Stimulated activated CD4-positive, alpha-beta T cell treated with anti-CD3 and anti-CD28 coated beads, TNF-alpha, amount 100 ng/mL, for 24 hours (primary cell): ENCODE measurements at regions not wholly inside any gene's neighbourhood (a gene's known extent, or its start where the extent isn't known, plus 50 kb on each side); places are given as distances from the start of the nearest gene placed in this dataset.
"Not testable (repeated sequence)": the region's sequence is repeated elsewhere in the genome, so short reads cannot be mapped to it uniquely, and the experiment has no call there.

Experiments
- DNase-seq, 3 experiments: peaks; one replicate each; pipeline ENCODE4 v3.0.0-alpha.2; 2020; ENCODE audit warnings: low read depth in 3 of 3

- DNase-seq, result no peak
These were observed 764.3 kb downstream of the SLC6A15 start for GRCh38 chr12:84148335-84148734.

DNA sequence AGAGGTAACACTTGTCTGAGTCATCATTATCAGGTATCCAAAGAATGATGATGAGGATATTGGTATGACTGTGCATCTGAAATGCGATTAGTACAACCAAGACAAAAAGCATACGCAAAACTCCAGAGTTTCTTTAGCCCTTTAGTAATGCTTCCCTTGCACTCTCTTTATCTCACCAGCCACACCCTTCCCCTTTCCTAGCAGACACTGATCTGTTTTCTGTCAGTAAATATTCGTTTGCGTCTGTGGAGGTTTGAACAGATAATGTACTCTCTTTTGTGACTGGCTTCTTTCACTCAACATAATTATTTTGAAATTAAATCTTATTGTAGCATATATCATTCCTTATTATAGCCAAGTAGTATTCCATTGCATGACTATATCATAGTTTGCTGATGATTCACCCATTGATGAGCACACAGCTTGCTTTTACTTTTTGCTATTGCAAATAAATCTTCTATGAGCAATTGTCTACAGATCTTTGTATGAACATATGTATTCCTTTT lies 775.7 kb downstream of the SLC6A15 start:
- no peak for DNase-seq

DNA sequence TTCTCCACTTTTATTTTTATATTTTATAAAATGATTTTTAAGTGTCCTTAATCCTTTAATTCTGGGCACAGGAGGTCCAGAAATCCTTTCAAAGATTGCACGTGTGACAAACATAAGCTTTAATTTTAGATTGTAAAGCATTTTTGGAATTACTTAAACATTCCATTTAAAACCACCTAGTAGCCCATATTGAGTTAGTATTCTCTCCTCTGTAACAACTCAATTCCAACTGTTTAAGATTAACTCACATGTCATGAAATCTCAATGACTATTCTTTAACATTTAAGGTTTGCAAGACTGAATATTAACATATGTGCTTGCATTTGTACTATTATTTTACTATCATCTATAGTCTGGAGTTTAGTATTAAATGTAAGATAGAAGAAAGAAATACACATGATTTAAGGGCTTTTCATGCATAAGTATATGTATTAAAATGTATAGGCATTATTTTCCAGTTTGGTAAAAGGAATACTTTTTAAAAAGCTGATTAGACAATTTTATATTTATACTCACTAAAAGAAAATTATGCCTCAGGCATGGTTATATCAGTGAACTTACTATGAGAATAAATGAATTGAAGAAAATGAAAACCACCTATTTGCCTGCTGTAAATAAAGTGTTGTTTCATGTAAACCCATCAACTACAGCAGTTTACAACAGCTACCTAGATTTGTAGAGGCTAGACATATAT lies 776.9 kb downstream of the SLC6A15 start:
- no peak for DNase-seq

- DNase-seq, result no peak
These were observed 777.7 kb downstream of the SLC6A15 start for GRCh38 chr12:84134797-84135366.

- no peak for DNase-seq
These were observed 781.5 kb downstream of the SLC6A15 start for GRCh38 chr12:84131076-84131475.

DNA sequence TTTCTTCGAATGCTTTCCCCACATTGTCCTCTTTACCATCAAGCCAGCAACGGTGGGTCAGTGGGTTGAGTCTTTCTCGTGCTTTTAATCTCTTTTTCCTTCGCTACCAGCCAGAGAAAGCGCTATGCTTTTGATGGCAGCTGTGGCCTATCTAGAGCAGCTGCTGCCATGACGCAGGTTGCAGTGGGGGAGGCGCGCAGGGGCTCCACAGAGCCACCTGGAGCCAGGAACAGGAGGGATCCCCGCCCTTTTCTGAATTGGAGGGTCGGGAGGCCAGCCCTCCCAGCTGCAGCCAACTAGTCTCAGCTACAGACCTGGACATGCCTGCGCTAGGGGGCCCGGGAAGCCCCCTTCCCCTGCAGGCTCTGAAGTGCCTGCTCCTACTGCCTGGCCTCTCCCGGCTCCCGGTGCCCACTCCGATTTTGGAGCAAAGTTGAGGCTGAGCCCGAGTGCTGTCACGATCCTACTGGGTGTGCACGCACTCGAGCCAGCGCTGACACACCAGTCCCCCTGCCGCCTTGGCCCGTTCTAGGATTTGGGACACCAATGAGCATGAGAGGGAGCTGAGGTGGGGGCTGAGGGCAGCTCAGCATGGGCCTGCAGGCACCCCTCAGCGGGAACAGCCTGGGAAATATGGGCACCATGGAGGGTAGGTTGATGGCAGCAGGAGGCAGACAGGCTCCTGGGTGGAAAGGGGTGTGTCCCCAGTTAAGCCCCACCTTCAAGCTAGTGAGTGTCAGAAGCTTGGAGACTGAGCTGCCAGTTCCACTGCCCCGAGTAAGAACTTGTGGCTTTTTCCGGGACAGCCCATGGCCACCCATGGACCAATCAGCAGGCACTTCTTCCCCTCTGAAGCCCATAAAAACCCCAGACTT lies 784.2 kb downstream of the SLC6A15 start:
- DNase-seq, result no peak

DNA sequence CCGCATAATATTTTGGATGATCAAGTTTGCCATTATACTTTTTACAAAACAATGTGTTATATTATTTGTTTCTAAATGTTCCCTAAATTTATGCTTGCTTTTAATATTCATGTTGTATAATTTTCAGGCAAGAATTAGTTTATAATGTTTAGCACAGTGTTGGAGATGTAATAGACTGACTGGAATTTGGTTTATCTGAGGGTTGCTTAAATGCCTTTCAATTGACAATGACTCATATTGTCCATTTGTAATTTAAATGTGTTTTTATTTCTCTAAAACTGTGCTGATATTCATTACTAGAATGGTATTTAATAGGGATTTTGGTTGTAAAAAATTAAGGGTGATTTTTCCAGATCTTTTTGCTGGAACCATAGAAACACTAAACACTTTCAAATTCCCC lies 788.4 kb downstream of the SLC6A15 start:
- DNase-seq, result no peak

DNA sequence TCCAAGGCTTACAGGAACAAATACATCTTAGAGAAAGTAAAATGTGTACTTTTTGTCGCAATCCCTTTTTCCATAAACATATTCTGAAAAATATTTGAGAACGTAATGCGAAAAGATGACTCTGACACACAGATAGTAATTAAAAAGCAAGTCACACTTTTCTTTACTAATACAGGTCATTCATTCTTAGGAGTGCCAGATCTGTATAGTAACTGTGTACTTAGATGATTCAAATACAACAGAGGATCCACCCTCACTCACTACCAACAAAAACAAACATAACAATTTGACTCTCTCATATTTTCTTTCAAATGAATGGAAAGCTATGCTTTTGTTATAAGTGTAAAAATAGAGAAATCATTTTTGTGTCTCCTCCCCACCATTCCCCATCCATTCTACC lies 795.4 kb downstream of the SLC6A15 start:
- no peak for DNase-seq

DNA sequence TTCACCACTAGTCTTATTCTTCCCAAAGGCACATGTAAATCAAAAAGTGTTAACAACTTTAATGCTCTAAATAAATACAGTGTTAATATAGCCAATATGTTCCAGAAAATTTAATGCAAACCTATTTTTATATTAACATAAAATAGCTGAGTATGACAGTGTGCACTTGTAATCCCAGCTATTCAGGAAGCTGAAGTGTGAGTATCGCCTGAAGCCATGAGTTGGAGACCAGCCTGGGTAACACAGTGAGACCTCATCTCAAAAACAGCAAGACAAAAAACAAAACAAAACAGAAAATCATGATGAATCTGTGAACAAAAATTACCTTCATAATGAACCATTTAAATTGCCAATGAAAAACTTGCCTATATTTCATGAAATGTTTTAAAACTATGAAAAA lies 798.9 kb downstream of the SLC6A15 start:
- no peak for DNase-seq

GRCh38 chr12:84103886-84104285 lies 808.7 kb downstream of the SLC6A15 start:
- not testable (repeated sequence) for DNase-seq

GRCh38 chr12:84101963-84102362 lies 810.6 kb downstream of the SLC6A15 start:
- DNase-seq, result not testable (repeated sequence)

- not testable (repeated sequence) for DNase-seq
These were observed 813.0 kb downstream of the SLC6A15 start for GRCh38 chr12:84099591-84099990.

- DNase-seq, result no peak
These were observed 820.9 kb downstream of the SLC6A15 start for GRCh38 chr12:84091651-84092050.

DNA sequence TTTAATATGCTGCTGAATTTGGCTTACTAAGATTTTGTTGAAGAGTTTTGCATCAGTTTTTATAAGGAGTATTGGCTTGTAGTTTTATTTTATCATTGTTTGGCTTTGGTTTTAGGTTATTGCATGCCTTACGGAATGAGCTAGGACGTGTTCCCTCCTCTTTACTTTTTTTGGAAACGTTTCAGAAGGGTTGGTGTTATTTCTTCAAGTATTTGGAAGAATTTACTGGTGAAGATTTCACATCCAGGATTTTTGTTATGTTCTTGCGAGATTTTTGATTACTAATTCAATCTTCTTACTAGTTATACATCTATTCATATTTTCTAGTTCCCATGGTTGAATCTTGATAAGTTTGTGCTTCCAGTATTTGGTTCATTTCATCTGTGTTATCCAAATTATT lies 823.2 kb downstream of the SLC6A15 start:
- DNase-seq, result no peak

DNA sequence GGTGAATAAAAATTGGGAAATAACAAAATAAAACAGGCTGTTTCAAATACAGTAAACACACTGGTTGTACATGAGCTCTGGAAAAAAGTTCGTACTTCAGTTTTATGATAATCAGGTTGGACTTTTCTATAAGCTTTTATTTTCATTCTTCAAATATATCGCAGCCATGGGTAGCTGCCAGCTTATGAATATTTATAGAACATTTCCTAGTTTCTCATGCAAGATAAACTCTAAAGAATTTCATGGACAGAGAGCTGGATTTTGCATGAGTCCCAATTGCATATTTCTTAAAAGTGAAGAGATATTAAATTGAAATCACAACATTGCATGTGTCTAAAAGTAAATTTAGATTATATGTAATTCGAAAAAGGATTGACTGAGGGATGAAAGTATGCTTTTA lies 827.6 kb downstream of the SLC6A15 start:
- DNase-seq, result no peak

DNA sequence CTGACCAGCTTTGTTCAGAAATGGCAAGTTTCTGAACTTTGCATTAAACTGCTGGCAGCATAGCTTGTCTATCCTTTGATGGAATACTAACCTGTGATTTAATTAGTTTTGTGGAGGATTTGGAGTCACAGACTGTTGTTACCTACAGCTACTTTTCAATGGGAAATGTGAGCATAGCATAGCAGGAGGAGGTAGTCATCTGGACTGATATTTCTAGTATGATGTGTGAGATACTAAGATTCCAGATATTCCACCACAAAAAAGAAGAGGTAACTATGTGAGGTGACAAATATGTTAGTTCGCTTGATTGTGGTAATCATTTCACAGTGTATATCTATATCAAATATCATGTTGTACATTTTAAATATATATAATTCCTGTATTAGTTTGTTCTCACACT lies 833.0 kb downstream of the SLC6A15 start:
- DNase-seq, result no peak

DNA sequence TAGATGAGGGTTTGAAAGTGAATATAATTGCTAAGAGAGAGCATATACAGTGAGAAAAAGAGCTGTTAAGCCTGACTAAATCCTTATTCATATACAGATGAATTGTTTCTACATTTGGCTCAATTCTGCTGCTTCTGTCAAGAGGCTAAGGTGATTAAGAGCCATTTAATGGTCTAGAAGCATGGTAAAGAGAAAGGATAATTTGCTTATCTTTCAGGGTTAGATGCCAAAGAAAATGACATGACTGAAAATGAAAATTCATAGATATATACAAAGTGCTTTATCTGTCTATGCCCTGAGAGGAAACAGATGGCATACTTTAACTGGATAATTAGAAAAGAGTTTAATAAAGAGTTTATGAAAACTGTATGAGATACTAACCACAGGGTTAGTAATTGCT lies 834.9 kb downstream of the SLC6A15 start:
- DNase-seq, result no peak

DNA sequence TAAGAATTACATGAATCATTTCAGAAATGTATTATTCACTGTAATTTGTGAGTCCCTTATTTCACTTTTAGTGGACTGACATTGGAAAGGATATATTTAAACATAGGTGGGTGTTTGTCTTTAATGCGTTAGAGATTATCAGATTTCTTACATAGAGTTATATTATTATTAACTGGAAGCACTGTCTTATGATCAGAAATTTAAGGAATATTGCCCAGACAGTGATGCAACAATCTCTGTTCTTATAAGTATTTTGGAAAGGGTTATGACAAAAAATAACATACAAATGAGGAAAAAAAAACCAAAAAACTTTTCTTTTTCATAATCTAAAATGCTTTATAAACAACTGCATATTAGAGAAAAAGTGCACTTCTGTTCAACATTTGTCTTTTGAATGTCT lies 836.6 kb downstream of the SLC6A15 start:
- no peak for DNase-seq

DNA sequence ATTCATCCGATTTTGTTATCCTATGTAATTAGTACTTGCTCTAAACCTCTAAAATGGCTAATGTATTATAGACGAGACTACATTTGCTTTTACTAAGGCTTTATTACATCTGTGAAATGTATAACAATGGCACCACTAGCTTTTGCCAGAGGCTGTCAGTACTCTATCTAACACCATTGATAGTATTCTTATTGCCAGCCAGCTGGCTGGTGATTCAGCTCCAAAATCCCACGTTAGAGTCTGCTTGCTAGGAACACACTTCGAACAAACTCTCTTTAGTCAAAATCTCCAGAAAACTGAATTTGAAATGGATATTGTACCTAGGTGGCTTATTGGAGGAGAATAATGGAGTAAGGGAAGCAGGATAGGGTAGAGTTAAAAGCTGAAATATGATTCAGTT lies 839.2 kb downstream of the SLC6A15 start:
- DNase-seq, result no peak

- no peak for DNase-seq
These were observed 839.6 kb downstream of the SLC6A15 start for GRCh38 chr12:84072961-84073360.

GRCh38 chr12:84070292-84070691 lies 842.3 kb downstream of the SLC6A15 start:
- DNase-seq, result no peak

- no peak for DNase-seq
These were observed 842.9 kb downstream of the SLC6A15 start for GRCh38 chr12:84069699-84070098.

DNA sequence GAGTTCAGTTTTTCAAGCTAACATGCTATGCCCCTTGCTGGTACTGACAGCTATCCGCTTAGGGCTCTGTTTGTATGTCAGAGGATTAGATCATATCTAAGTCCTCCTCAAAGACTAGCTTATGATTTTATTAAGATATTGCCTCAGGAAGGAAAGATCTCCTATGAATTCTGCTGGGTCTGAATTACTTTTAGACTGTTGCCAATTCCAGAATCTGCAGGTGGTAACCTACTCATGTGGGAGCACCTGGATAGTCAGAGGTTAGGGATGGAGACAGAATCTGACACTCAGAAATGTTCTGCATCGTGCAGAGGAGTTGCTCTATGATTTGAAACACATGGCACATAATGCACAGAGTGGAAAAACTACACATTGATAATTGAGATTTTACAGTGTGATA lies 843.4 kb downstream of the SLC6A15 start:
- no peak for DNase-seq
